ENCODE measurements at regions not wholly inside any gene's neighbourhood (a gene's known extent, or its start where the extent isn't known, plus 50 kb on each side); places are given as distances from the start of the nearest gene placed in this dataset.
"Not testable (repeated sequence)": the region's sequence is repeated elsewhere in the genome, so short reads cannot be mapped to it uniquely, and the experiment has no call there.

DNA sequence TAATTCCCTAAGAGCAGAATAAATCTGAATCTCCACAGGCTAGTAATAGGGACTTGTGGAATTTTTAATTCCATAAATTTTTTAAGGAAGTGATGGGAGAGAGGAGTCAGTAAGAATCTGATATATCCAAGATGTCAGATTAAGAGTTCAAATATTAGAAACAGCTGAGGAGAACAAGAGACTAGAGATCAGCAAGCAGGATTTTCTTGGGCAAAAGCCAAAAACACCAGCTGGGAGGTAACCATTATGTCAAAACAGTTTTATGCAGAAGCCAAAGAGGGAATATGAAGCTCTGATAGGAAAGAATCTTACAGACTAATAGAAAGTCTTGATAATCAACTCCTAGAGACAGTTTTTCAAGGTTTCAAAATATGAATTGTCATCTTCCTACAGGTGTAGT is 72.2 kb upstream of the RBPJ start:
- DNase-seq (ENCODE audit: low spot score) = peak; percentile 36

- DNase-seq (ENCODE audit: low spot score) = no peak
Observed at GRCh38 chr4:26252349-26253025, 68.3 kb upstream of the RBPJ start.

DNA sequence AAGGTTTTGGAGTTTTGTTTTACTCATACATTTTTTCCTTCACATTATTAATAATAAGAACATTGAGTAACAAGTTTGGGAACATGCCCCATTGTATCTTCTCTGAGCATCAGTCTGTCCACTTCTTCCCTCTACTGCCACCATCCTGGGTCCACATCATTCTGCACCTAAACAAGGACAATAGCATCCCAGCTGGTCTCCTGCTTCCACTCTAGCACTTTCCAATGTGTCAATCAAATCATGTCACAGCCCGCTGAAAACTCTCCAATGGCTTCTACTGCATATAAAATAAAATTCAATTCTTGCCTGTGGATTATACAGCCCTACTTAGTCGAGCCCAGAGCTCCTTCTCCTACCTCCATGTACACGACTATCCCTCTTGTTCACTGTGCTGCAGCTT is 66.8 kb upstream of the RBPJ start:
- DNase-seq (ENCODE audit: low spot score) = no peak

DNA sequence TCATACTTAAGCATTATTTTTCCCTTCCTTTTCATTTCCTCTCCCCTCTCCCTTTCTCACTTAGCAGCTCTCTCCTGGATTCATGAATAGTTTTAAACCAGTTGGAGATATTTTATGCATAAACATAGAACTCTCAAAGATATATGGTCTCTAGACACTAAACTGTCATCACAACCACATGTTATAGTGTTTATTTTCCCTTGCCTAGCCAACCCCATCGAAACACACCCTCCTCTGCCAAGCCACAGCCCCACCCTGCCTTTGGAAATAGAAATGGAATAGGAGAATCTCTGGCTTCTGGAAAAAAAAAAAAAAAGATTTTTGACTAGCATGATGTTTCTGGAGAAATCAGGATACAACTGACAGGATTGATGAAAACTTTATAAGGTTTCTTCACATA is 64.8 kb upstream of the RBPJ start:
- peak; percentile 66 for DNase-seq (ENCODE audit: low spot score)

DNA sequence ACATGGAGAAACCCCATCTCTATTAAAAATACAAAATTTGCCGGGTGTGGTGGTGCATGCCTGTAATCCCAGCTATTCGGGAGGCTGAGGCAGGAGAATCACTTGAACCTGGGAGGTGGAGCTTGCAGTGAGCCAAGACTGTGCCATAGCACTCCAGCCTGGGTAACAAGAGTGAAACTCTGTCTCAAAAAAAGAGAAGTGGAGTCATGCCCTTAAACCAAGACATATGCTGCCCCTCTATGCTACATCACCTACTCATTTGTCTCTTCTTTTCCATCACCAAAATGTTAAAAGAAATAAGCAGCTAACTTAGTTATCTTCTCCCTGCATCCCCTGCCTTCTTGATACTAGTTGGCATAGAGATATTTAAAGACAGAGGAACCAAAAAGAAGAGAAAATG is 63.4 kb upstream of the RBPJ start:
- not testable (repeated sequence) for DNase-seq (ENCODE audit: low spot score)

DNA sequence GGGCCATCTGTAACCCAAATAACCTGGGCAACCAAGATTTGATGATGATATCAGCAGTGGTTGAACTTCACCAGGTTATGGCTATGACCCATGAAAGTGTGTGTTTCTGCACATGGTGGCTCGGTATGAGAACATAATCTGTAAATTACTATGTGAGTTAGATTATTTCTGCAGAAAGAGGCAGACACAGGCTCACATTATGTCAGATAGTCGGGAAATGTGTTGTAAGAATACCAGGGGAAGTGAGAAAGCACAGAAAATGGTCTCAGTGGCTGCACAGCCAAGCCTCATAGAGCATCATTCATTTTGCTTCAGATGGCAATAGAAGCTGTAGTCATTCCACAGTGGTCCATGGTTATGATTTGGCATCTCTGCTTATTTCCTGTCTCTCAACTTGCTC is 63.0 kb upstream of the RBPJ start:
- DNase-seq (ENCODE audit: low spot score) = no peak

DNA sequence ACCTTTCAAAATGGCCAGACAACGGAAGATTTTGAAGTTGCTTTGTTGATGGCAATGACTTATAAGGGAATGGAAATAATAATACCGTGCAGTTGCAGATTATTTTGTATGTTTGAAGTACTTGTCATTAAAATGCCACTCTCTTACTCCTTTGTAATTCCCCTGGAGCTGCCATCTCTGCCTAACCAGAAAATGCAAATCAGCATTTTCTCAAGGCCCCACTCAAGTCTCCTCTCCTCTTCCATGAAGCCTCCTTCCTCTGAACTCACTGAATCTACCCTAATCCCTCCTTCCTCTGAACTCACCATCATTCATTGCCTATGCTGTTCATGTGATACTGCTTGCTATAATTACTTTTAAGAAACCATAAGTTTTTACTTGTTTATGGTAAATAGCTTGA is 60.2 kb upstream of the RBPJ start:
- DNase-seq (ENCODE audit: low spot score) = no peak

- no peak for DNase-seq (ENCODE audit: low spot score)
Observed at GRCh38 chr4:26261405-26261804, 59.4 kb upstream of the RBPJ start.

GRCh38 chr4:26263165-26263564 is 57.6 kb upstream of the RBPJ start:
- DNase-seq (ENCODE audit: low spot score) = no peak

GRCh38 chr4:26264109-26264508 is 56.7 kb upstream of the RBPJ start:
- no peak for DNase-seq (ENCODE audit: low spot score)

- DNase-seq (ENCODE audit: low spot score) = peak; percentile 86
Observed at GRCh38 chr4:26267087-26267486, 53.7 kb upstream of the RBPJ start.

GRCh38 chr4:26268246-26268645 is 52.6 kb upstream of the RBPJ start:
- no peak for DNase-seq (ENCODE audit: low spot score)

GRCh38 chr4:26269038-26269437 is 51.8 kb upstream of the RBPJ start:
- no peak for DNase-seq (ENCODE audit: low spot score)
